Epithelial cell of esophagus (primary cell): ENCODE measurements at regions not wholly inside any gene's neighbourhood (a gene's known extent, or its start where the extent isn't known, plus 50 kb on each side); places are given as distances from the start of the nearest gene placed in this dataset.
A peak's percentile ranks its signal among the peaks of the same experiment; 100 is the strongest.

ENCODE experiments used
- DNase-seq: peaks from one replicate; pipeline ENCODE4 v3.0.0; 2010; ENCODE audit warnings: low read depth
- H3K4me3 ChIP-seq: 2 replicates; pipeline ENCODE4 v1.5.1; 2011; ENCODE audit warnings: mild to moderate bottlenecking, low read length, control low read depth
- CTCF ChIP-seq: IDR thresholded peaks from 2 replicates; pipeline ENCODE4 v1.5.1; 2011; ENCODE audit warnings: low read depth, mild to moderate bottlenecking, low read length, control low read depth, inconsistent platforms; ENCODE audit not compliant: insufficient read depth; ENCODE audit errors: missing control alignments

GRCh38 chr5:21684992-21685391, 1168.2 kb downstream of the CDH12 start:
- no peak for DNase-seq
- no peak for TF ChIP-seq CTCF
- no peak overlapping the region for H3K4me3 ChIP-seq

- no peak for DNase-seq
- no peak overlapping the region for H3K4me3 ChIP-seq
- no peak for TF ChIP-seq CTCF
These were observed 1171.2 kb downstream of the CDH12 start for GRCh38 chr5:21681911-21682310.

DNA sequence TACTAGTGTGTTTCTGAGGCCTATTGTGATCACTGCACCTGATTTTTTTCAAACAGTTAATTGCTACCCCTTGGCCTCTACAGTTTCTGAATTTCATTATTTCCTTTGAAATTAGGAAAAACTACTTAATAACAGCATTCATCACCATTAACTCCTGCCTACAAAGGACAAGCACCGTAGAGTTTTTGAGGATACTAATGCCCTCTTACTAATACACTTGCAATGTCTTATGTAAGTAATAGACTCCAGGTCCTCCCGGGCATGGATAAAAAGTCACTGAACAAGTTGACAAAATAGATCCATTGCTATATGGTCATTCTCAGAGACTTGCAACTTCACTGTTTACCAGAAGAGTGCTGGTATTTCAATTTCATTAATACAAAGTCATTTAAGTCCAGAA, 1172.5 kb downstream of the CDH12 start:
- TF ChIP-seq CTCF: no peak
- no peak overlapping the region for H3K4me3 ChIP-seq
- peak; percentile 63 for DNase-seq

DNA sequence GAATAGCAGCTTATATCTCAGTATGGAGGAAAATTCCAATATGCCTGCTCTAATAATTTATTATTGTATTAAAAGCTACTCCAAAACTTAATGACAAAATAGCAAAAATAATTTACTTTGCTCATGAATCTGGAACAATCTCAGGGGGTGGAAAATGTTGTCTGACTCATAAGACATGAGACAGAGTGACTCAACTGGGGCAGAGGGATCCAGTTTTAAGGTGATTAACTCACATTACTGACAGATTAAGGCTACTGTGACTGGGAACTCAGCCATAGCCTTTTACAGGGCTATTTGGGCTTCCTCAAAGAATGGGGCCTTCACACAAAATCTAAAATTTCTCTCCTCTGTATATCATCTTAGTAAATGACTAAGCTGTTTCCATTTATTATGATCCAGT, 1172.9 kb downstream of the CDH12 start:
- peak; percentile 90 for DNase-seq
- H3K4me3 ChIP-seq: no peak overlapping the region
- no peak for TF ChIP-seq CTCF

- H3K4me3 ChIP-seq: no peak overlapping the region
- no peak for DNase-seq
- TF ChIP-seq CTCF: no peak
These were observed 1174.6 kb downstream of the CDH12 start for GRCh38 chr5:21678526-21678925.

DNA sequence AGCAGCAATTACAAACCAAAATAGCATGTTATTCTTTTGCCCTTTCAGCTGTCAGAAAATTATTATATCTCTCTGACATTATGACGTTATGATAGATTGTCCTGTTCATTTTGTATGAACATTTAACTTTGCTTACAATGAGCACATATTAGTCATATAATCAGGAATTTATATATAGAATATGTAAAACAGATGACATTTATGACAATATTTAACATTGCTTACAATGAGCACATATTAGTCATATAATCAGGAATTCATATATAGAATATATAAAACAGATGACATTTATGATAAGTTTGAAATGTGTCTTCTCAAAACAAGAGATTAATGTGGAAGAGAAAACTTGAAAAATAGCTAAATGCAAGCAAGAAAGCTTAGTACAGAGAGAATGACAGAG, 1180.2 kb downstream of the CDH12 start:
- H3K4me3 ChIP-seq: no peak overlapping the region
- DNase-seq: no peak
- no peak for TF ChIP-seq CTCF

DNA sequence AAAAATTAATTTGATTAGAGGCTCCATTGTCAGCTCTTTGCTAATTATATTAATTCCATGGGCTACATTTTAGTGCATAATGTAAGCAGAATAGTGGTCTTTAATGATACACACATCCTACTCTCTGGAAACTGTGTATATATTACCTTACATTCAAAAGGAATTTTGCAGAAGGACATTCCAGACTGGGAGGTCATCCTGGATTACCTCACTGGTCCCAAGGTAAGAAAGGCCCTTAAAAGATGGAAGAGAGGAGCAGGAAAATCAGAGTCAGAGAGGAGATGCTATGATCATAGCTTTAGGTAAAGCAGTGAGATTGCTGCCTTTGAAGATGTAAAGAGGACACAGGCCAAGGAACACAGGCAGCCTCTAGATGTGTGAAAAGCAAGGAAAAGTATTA, 1180.8 kb downstream of the CDH12 start:
- no peak overlapping the region for H3K4me3 ChIP-seq
- DNase-seq: no peak
- no peak for TF ChIP-seq CTCF
